HCT116 (cell line): ENCODE measurements at regions not wholly inside any gene's neighbourhood (a gene's known extent, or its start where the extent isn't known, plus 50 kb on each side); places are given as distances from the start of the nearest gene placed in this dataset.

Experiments
- SP1 ChIP-seq: IDR thresholded peaks from 2 replicates; pipeline ENCODE4 v1.6.1; 2012; ENCODE audit warnings: low read depth
- TF ChIP-seq, protein P1 (sequence below), 3 experiments: fragments of 200-600 bp in 1 of 3; sonication (generic) in 1 of 3; IDR thresholded peaks in 2 of 3; conservative IDR thresholded peaks in 1 of 3; 2 replicates each; pipeline ENCODE4 v1.5.1; 2012 to 2017; ENCODE audit warnings: low read depth in 2 of 3, low read length in 2 of 3, antibody characterized with exemption in 1 of 3, borderline replicate concordance in 1 of 3, control low read depth in 1 of 3, mild to moderate bottlenecking in 1 of 3, mixed read lengths in 1 of 3, mixed run types in 1 of 3, moderate library complexity in 1 of 3; ENCODE audit not compliant: insufficient read depth in 1 of 3

DNA sequence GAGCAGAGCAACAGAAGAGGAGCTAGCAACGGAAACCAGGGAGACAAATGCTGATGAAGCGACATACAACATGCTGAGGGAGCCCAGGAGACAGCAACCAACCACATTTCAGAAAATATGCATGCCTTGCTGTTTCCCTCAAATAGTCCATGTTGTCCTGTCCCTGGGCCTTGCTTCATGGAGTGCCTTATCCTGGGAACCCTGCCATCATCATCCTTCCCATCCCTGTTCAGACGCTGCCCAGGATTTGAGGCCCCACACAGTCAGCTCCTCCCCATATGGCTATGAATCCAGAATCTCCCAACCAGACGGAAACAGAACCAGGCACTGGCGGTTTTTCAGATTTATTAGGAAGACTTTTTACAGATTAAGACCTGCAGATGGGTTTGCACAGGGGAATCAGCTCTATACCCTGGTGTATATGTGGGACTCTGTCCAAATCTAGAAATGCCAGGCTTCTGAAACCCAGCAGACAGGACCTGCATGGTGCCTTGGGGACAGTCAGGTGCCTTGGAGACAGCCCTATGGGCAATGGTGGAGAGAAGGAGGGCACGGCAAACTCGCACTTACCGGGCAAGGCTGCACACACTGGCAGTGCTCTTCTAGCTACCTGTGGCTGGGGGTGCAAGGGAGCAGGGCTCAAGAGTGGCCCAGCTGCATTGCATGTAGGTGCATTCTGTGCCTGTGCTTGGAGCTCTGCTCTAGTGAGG lies 199.7 kb upstream of the MAMLD1 start:
- TF ChIP-seq, protein P1, sequence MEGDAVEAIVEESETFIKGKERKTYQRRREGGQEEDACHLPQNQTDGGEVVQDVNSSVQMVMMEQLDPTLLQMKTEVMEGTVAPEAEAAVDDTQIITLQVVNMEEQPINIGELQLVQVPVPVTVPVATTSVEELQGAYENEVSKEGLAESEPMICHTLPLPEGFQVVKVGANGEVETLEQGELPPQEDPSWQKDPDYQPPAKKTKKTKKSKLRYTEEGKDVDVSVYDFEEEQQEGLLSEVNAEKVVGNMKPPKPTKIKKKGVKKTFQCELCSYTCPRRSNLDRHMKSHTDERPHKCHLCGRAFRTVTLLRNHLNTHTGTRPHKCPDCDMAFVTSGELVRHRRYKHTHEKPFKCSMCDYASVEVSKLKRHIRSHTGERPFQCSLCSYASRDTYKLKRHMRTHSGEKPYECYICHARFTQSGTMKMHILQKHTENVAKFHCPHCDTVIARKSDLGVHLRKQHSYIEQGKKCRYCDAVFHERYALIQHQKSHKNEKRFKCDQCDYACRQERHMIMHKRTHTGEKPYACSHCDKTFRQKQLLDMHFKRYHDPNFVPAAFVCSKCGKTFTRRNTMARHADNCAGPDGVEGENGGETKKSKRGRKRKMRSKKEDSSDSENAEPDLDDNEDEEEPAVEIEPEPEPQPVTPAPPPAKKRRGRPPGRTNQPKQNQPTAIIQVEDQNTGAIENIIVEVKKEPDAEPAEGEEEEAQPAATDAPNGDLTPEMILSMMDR (IDR thresholded peaks at IDR 0.05 in 2 of 3, conservative IDR thresholded peaks at IDR 0.05 in 1 of 3; ENCODE audit: borderline replicate concordance in 1 of 3, insufficient read depth in 1 of 3, low read depth in 2 of 3, low read length in 2 of 3), result no peak
- no peak for TF ChIP-seq SP1
